ENCODE measurements at regions not wholly inside any gene's neighbourhood (a gene's known extent, or its start where the extent isn't known, plus 50 kb on each side); places are given as distances from the start of the nearest gene placed in this dataset.

DNA sequence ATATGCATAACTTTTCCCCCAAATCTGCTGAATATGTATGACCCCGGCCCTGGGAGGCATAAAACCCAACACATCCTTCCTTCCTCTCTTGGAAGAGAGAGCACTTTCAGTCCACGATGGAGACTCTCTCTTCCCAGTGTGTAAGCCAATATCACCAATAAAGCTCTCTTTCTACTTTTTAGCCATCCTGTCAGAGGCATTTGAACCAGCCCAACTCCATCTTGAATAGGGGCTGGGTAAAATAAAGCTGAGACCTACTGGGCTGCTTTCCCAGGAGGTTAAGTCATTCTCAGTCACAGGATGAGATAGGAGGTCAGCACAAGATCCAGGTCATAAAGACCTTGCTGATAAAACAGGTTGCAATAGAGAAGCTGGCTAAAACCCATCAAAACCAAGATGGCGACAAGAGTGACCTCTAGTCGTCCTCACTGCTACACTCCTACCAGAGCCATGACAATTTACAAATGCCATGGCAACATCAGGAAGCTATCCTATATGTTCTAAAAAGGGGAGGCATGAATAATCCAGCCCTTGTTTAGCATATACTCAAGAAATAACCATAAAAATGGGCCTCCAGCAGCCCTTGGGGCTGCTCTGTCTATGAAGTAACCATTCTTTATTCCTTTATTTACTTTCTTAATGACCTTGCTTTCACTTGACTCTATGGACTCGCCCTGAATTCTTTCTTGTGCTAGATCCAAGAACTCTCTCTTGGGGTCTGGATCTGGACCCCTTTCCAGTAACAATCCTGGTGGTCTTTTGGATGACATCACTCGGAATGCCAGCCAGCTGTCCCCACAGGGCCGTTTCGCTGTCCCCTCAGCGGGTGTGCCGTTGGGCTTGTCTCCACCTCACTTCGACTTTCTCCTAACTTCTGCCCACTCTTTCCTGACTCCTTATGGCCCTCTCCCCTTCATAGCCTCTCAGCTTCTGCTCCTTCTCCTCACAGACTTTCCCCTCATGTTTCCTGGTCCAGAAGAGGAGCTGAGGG is 53.4 kb upstream of the NKD1 start:
- Histone ChIP-seq H3K4me2 (ENCODE audit: insufficient read depth, insufficient read length, low read length) (no peak overlapping the region), H3K9me3 (ENCODE audit: control insufficient read depth, low read depth, low read length) (no peaks in the 10 kb centered on the region), H4K5ac (ENCODE audit: insufficient read length, low read depth, low read length) (no peak overlapping the region), H4K20me1 (ENCODE audit: control insufficient read depth, insufficient read depth, insufficient read length) (no peaks in the 10 kb centered on the region), H3K23me2 (ENCODE audit: insufficient read length, low read depth, low read length, poor library complexity, severe bottlenecking) (no peaks in the 10 kb centered on the region), H3K23ac (ENCODE audit: insufficient read length, low read depth, low read length) (no peak overlapping the region), H2BK5ac (ENCODE audit: insufficient read length, low read length) (no peak overlapping the region), H2BK15ac (ENCODE audit: low read depth, low read length) (no peak overlapping the region), H3K18ac (ENCODE audit: insufficient read length, low read depth, low read length) (no peak overlapping the region), H3K27ac (ENCODE audit: insufficient read length, low read depth, low read length) (no peak overlapping the region), H3K56ac (ENCODE audit: insufficient read length, low read depth, low read length) (no peak overlapping the region), H3T11ph (ENCODE audit: low read length) (no peak overlapping the region), H2BK12ac (ENCODE audit: insufficient read length, low read depth, low read length) (no peak overlapping the region), H2BK20ac (ENCODE audit: low read depth, low read length, poor library complexity, severe bottlenecking) (no peak overlapping the region), H3K79me2 (ENCODE audit: insufficient read depth, low read length) (no peaks in the 10 kb centered on the region), H3K79me1 (ENCODE audit: insufficient read depth, low read depth, low read length, poor library complexity, severe bottlenecking) (no peaks in the 10 kb centered on the region), H3K27me3 (ENCODE audit: insufficient read depth, low read length) (no peaks in the 10 kb centered on the region), H2BK120ac (ENCODE audit: low read depth, low read length, poor library complexity, severe bottlenecking) (no peak overlapping the region), H3K4ac (ENCODE audit: low read depth, low read length) (no peak overlapping the region), H3K4me1 (ENCODE audit: insufficient read depth, low read length) (no peaks in the 10 kb centered on the region; the same call in 1 of the 2 replicates), H2AK5ac (ENCODE audit: insufficient read length, low read length) (no peak overlapping the region), H3K9ac (ENCODE audit: extremely low read depth, insufficient read length, low read length) (no peak overlapping the region), H3K14ac (ENCODE audit: insufficient read depth, low read length) (no peak overlapping the region), H4K91ac (ENCODE audit: insufficient read length, low read depth, low read length) (no peak overlapping the region), H2AFZ (ENCODE audit: low read length) (no peak overlapping the region), H4K8ac (replicated peaks; ENCODE audit: insufficient read length, low read depth, low read length) (no peak overlapping the region)
- Mint-ChIP-seq H3K36me3 (ENCODE audit: insufficient read depth in 1 of 3, low read depth in 3 of 3) (0 out of 7 replicates have a peak, but pooled peaks cover 0 to 2% (median 0%) of the 10 kb centered on the region in 3 experiments), H3K27ac (peak overlapping the region in 1 of 3 experiments; percentile 84; a peak in 3 of 7 replicates), H3K4me3 (no peak overlapping the region), H3K9me3 (no peaks in the 10 kb centered on the region; a peak in 1 of 5 replicates), H3K27me3 (ENCODE audit: low read depth) (peaks cover 4% of the 10 kb centered on the region), H3K4me1 (peaks cover 14 to 16% of the 10 kb centered on the region in 2 experiments)
- TF ChIP-seq, protein P1, sequence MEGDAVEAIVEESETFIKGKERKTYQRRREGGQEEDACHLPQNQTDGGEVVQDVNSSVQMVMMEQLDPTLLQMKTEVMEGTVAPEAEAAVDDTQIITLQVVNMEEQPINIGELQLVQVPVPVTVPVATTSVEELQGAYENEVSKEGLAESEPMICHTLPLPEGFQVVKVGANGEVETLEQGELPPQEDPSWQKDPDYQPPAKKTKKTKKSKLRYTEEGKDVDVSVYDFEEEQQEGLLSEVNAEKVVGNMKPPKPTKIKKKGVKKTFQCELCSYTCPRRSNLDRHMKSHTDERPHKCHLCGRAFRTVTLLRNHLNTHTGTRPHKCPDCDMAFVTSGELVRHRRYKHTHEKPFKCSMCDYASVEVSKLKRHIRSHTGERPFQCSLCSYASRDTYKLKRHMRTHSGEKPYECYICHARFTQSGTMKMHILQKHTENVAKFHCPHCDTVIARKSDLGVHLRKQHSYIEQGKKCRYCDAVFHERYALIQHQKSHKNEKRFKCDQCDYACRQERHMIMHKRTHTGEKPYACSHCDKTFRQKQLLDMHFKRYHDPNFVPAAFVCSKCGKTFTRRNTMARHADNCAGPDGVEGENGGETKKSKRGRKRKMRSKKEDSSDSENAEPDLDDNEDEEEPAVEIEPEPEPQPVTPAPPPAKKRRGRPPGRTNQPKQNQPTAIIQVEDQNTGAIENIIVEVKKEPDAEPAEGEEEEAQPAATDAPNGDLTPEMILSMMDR (conservative IDR thresholded peaks at IDR 0.05), result no peak
- DNase-seq, result no peak
- no CpG with 5 or more reads among the region's 11 CpGs for WGBS (ENCODE audit: extremely low coverage, insufficient read length, low lambda C conversion rate)

All from H9 (cell line).